Natural killer cell treated with Interleukin-12 subunit alpha and Interleukin-12 subunit beta and Interleukin-15 and Interleukin-18, amount 100 ng/mL, for 72 hours (primary cell): ENCODE measurements at regions not wholly inside any gene's neighbourhood (a gene's known extent, or its start where the extent isn't known, plus 50 kb on each side); places are given as distances from the start of the nearest gene placed in this dataset.

Experiments used
- ATAC-seq, 2 donors: fragments of 150-1000 bp; cut with Tn5 transposase in 1 of 2; sonication (Bioruptor Pico), chemical (Tn5 transposase) in 1 of 2; 2 replicates each; pipeline ENCODE4 v1.10.0; 2021
- DNase-seq: peaks from one replicate; pipeline ENCODE4 v3.0.0; 2022; ENCODE audit warnings: low spot score
- H3K27ac Mint-ChIP-seq, 2 donors: 1 replicate in 1 of 2; 2 replicates in 1 of 2; pipeline ENCODE4 v1.8.0; 2022; ENCODE audit warnings: mixed read lengths in 2 of 2, mild to moderate bottlenecking in 1 of 2, moderate library complexity in 1 of 2
- H3K27me3 Mint-ChIP-seq, 2 donors: 1 replicate in 1 of 2; 2 replicates in 1 of 2; pipeline ENCODE4 v1.8.0; 2022; ENCODE audit warnings: mixed read lengths in 2 of 2
- H3K36me3 Mint-ChIP-seq: one replicate; pipeline ENCODE4 v1.8.0; 2022; ENCODE audit warnings: mixed read lengths
- H3K4me1 Mint-ChIP-seq, 2 donors: 1 replicate in 1 of 2; 2 replicates in 1 of 2; pipeline ENCODE4 v1.8.0; 2022; ENCODE audit warnings: low read depth in 2 of 2, mixed read lengths in 2 of 2, mild to moderate bottlenecking in 1 of 2
- H3K4me3 Mint-ChIP-seq: one replicate; pipeline ENCODE4 v1.8.0; 2022; ENCODE audit warnings: mixed read lengths
- H3K9me3 Mint-ChIP-seq: 2 replicates; pipeline ENCODE4 v1.8.0; 2022; ENCODE audit warnings: mixed read lengths

GRCh38 chr5:164832516-164832915, 1327.1 kb downstream of the MAT2B start:
- DNase-seq (no peak), ATAC-seq (no peak)
- H3K27me3 Mint-ChIP-seq = no peaks in the 10 kb centered on the region
- H3K9me3 Mint-ChIP-seq = peaks cover 3% of the 10 kb centered on the region
- H3K27ac Mint-ChIP-seq = no peak overlapping the region
- H3K4me1 Mint-ChIP-seq = no peaks in the 10 kb centered on the region
- no peak overlapping the region for H3K4me3 Mint-ChIP-seq
- no peaks in the 10 kb centered on the region for H3K36me3 Mint-ChIP-seq

- ATAC-seq = no peak
- no peaks in the 10 kb centered on the region for H3K27me3 Mint-ChIP-seq
- peaks cover 5% of the 10 kb centered on the region for H3K36me3 Mint-ChIP-seq
- H3K9me3 Mint-ChIP-seq = peaks cover 24% of the 10 kb centered on the region
- no peak overlapping the region for H3K27ac Mint-ChIP-seq
- DNase-seq = no peak
- H3K4me1 Mint-ChIP-seq = no peaks in the 10 kb centered on the region
- H3K4me3 Mint-ChIP-seq = no peak overlapping the region
Observed at GRCh38 chr5:164844348-164844747, 1338.9 kb downstream of the MAT2B start.

DNA sequence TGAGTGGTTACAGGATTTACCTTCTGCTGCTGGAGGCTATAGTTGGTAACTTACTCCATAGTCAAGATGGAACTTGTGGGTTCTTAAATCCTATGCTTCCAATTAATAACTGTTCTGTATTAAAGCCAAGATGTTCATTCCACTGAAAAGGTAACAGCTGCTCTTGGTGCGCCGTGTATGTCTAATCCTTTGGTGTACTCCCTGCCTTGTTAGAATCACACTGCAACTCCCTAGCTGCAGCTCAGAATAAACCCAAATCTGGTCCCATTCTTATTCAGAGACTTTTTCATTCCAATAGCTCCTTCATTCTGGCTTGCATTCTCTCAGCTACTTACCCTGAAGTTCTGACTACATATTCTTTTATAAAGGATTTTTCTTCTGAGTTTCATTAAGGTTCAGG, 1355.5 kb downstream of the MAT2B start:
- no peak for ATAC-seq
- Mint-ChIP-seq H3K36me3 (peaks cover 8% of the 10 kb centered on the region), H3K9me3 (peaks cover 19% of the 10 kb centered on the region), H3K4me3 (no peak overlapping the region), H3K27ac (no peak overlapping the region), H3K4me1 (no peaks in the 10 kb centered on the region), H3K27me3 (no peaks in the 10 kb centered on the region)
- no peak for DNase-seq

DNA sequence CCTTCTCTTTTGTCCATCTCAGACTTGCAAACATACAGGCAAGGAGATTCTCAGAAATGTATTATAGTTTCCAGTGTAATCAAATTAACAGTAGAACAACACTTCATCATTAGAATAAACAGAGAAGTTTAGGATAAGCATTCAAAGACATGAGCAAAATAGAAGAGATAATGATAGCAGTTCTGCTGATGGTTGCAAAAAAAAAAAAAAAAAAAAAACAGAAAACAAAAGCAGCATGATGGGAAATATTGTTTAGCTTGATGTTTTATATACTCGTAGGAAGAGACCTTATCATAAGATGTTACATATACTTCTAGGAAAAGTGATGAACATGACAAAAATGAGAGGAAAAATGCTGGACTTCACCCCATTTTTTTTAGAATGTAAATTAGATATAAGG, 1356.2 kb downstream of the MAT2B start:
- peaks cover 8% of the 10 kb centered on the region for H3K36me3 Mint-ChIP-seq
- DNase-seq = no peak
- H3K4me1 Mint-ChIP-seq = no peaks in the 10 kb centered on the region
- H3K27me3 Mint-ChIP-seq = no peaks in the 10 kb centered on the region
- no peak for ATAC-seq
- no peak overlapping the region for H3K27ac Mint-ChIP-seq
- H3K9me3 Mint-ChIP-seq = peaks cover 20% of the 10 kb centered on the region
- no peak overlapping the region for H3K4me3 Mint-ChIP-seq

- Mint-ChIP-seq H3K4me1 (no peaks in the 10 kb centered on the region), H3K27me3 (no peaks in the 10 kb centered on the region), H3K4me3 (no peak overlapping the region), H3K27ac (no peak overlapping the region), H3K36me3 (no peaks in the 10 kb centered on the region), H3K9me3 (peaks cover 6% of the 10 kb centered on the region)
- DNase-seq = no peak
- ATAC-seq = no peak
Observed at GRCh38 chr5:164868761-164869160, 1363.3 kb downstream of the MAT2B start.

GRCh38 chr5:164869325-164869724, 1363.9 kb downstream of the MAT2B start:
- H3K27me3 Mint-ChIP-seq = no peaks in the 10 kb centered on the region
- no peak overlapping the region for H3K27ac Mint-ChIP-seq
- no peaks in the 10 kb centered on the region for H3K4me1 Mint-ChIP-seq
- peaks cover 6% of the 10 kb centered on the region for H3K9me3 Mint-ChIP-seq
- no peak for ATAC-seq
- no peak overlapping the region for H3K4me3 Mint-ChIP-seq
- H3K36me3 Mint-ChIP-seq = no peaks in the 10 kb centered on the region
- no peak for DNase-seq

DNA sequence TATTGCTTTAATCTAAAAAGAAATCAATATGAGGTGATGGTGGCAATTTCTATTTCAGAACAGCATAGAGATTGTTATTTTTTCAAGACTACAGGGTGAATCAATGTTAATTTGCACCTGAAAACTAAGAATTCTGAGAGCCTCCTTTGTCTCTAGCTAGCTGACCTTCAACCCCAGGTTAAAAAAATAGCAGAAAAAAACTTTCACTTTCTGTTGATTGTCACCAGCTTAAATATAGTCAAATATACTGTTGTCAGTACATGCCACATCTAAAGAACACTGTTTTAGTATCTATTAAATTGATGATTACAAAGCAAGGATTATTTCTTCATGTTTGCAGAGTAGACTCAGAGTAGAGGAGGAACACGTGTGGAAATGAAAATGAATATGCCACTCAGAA, 1371.4 kb downstream of the MAT2B start:
- Mint-ChIP-seq H3K36me3 (no peaks in the 10 kb centered on the region), H3K4me3 (no peak overlapping the region), H3K27me3 (no peaks in the 10 kb centered on the region), H3K9me3 (peaks cover 6% of the 10 kb centered on the region), H3K4me1 (no peaks in the 10 kb centered on the region), H3K27ac (no peak overlapping the region)
- ATAC-seq (no peak), DNase-seq (no peak)

DNA sequence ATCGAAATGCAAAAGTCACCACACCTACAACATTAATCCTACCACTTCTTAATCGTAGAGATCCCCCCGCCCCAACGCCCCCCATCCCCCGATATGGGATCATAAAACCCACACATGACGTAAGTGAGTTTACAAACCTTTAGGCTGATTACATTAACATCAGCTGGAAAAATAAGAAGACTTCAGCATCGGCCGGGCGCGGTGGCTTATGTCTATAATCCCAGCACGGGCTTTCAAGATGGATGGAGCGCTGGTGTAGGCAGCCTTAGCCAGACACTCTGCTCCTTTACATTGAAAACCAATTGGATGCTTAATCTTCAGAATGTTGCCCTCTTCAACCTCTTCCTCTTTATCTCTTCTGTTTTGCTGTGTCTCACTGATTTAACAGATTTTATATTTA, 1376.0 kb downstream of the MAT2B start:
- DNase-seq (no peak), ATAC-seq (no peak)
- Mint-ChIP-seq H3K9me3 (peaks cover 5% of the 10 kb centered on the region), H3K36me3 (no peaks in the 10 kb centered on the region), H3K27ac (no peak overlapping the region), H3K4me1 (no peaks in the 10 kb centered on the region), H3K27me3 (no peaks in the 10 kb centered on the region), H3K4me3 (no peak overlapping the region)

GRCh38 chr5:164885179-164885578, 1379.8 kb downstream of the MAT2B start:
- ATAC-seq (no peak), DNase-seq (no peak)
- H3K27ac Mint-ChIP-seq = no peak overlapping the region
- H3K36me3 Mint-ChIP-seq = no peaks in the 10 kb centered on the region
- no peak overlapping the region for H3K4me3 Mint-ChIP-seq
- H3K4me1 Mint-ChIP-seq = no peaks in the 10 kb centered on the region
- H3K27me3 Mint-ChIP-seq = no peaks in the 10 kb centered on the region
- peaks cover 3% of the 10 kb centered on the region for H3K9me3 Mint-ChIP-seq

DNA sequence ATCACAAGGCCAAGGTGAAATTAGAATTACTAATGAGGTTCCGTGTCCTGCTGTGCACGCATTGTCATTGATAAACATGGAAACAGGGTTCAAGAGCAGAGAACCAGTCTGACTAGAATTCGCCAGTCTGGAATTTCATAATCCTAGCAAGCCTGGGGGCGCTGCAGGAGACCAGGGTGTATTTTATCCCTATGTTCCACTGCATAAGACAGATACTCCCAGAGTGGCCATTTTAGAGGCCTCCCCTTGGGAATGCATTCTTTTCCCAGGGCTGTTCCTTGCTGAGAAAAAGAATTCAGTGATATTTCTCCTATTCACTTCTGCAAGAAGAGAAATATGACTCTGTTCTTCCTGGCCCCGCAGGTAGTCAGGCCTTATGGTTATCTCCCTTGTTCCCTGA, 1387.7 kb downstream of the MAT2B start:
- Mint-ChIP-seq H3K36me3 (no peaks in the 10 kb centered on the region), H3K9me3 (peaks cover 6% of the 10 kb centered on the region), H3K4me3 (no peak overlapping the region), H3K27ac (no peak overlapping the region), H3K27me3 (no peaks in the 10 kb centered on the region), H3K4me1 (no peaks in the 10 kb centered on the region)
- DNase-seq = no peak
- no peak for ATAC-seq

GRCh38 chr5:164898705-164899104, 1393.3 kb downstream of the MAT2B start:
- ATAC-seq = no peak
- H3K36me3 Mint-ChIP-seq = no peaks in the 10 kb centered on the region
- H3K4me3 Mint-ChIP-seq = no peak overlapping the region
- no peak overlapping the region for H3K27ac Mint-ChIP-seq
- peaks cover 11% of the 10 kb centered on the region for H3K9me3 Mint-ChIP-seq
- H3K4me1 Mint-ChIP-seq = no peaks in the 10 kb centered on the region
- DNase-seq = no peak
- no peaks in the 10 kb centered on the region for H3K27me3 Mint-ChIP-seq

DNA sequence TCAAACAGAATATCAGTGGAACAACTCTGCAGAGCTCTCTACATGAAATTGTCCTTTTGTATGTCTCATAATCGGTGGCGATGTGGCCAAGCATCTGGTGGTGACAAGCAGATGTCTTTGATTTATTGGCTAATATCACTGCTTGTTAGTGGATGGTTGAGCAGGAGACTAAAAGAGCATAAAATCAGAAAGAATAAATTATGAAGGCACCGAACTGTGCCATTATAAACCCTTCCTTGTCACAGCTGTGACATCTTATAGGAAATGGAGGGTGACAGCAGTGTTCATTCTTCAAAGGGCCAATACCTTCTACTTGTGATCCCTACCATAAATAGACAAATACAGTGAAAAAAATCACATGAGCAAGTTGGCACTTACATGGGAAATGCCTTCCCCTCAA, 1404.3 kb downstream of the MAT2B start:
- H3K36me3 Mint-ChIP-seq = no peaks in the 10 kb centered on the region
- H3K27me3 Mint-ChIP-seq = no peaks in the 10 kb centered on the region
- ATAC-seq = no peak
- no peak for DNase-seq
- H3K4me3 Mint-ChIP-seq = no peak overlapping the region
- H3K27ac Mint-ChIP-seq = no peak overlapping the region
- no peaks in the 10 kb centered on the region for H3K4me1 Mint-ChIP-seq
- H3K9me3 Mint-ChIP-seq = peaks cover 14% of the 10 kb centered on the region

DNA sequence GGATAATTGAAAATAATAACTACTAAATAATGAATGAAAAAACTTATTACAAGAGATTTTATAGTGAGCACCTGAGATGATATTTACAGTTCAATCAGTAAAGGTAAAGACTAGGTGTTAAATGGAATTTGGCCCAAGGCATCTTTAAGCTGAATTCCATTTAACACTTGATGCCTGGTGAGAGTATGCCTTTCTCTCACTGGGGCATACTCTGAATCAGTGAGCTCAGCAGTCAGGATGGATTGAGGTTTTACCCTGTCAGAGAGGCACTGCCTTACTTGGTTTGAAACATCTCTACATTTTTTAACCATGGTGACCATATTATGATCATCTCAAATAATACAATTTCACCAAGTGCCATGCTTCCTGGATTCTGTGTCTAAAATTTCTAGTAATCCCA, 1416.3 kb downstream of the MAT2B start:
- Mint-ChIP-seq H3K27ac (no peak overlapping the region), H3K4me3 (no peak overlapping the region), H3K9me3 (peaks cover 22% of the 10 kb centered on the region), H3K36me3 (peaks cover 17% of the 10 kb centered on the region), H3K27me3 (no peaks in the 10 kb centered on the region), H3K4me1 (no peaks in the 10 kb centered on the region)
- DNase-seq = no peak
- ATAC-seq = no peak

DNA sequence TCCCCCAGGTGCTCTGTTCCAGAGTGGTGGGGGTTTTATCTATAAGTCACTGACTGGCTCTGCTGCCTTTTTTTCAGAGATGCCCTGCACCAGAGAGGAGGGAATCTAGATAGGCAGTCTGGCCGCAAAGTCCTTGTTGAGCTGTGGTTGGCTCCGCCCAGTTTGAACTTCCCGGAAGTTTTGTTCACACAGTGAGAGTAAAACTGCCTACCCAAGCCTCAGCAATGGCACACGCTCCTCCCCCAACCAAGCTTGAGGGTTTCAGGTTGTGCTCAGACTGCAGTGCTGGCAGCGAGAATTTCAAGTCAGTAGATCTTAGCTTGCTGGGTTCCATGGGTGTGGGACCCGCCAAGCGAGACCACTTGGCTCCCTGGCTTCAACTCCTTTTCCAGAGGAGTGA, 1428.6 kb downstream of the MAT2B start:
- Mint-ChIP-seq H3K4me1 (no peaks in the 10 kb centered on the region), H3K36me3 (peaks cover 24% of the 10 kb centered on the region), H3K9me3 (peaks cover 42% of the 10 kb centered on the region), H3K4me3 (no peak overlapping the region), H3K27me3 (no peaks in the 10 kb centered on the region), H3K27ac (no peak overlapping the region)
- ATAC-seq (no peak), DNase-seq (no peak)

- DNase-seq (no peak), ATAC-seq (no peak)
- no peaks in the 10 kb centered on the region for H3K27me3 Mint-ChIP-seq
- H3K9me3 Mint-ChIP-seq = peaks cover 42% of the 10 kb centered on the region
- peaks cover 24% of the 10 kb centered on the region for H3K36me3 Mint-ChIP-seq
- no peaks in the 10 kb centered on the region for H3K4me1 Mint-ChIP-seq
- H3K27ac Mint-ChIP-seq = no peak overlapping the region
- H3K4me3 Mint-ChIP-seq = no peak overlapping the region
Observed at GRCh38 chr5:164934561-164934960, 1429.1 kb downstream of the MAT2B start.
